ENCODE measurements at regions not wholly inside any gene's neighbourhood (a gene's known extent, or its start where the extent isn't known, plus 50 kb on each side); places are given as distances from the start of the nearest gene placed in this dataset.

GRCh38 chr20:12030470-12030869, 112.8 kb downstream of the BTBD3 start:
- ATAC-seq (ENCODE audit: insufficient read depth, low read depth) (no peak), DNase-seq (no peak)
- H3K4me3 ChIP-seq (ENCODE audit: low read depth in 1 of 2, low read length in 2 of 2): no peak overlapping the region
- no peaks in the 10 kb centered on the region for H3K4me1 ChIP-seq (ENCODE audit: insufficient read depth, low read length)
- no peaks in the 10 kb centered on the region for H3K79me2 ChIP-seq (ENCODE audit: insufficient read depth, low read length)
- H3K9ac ChIP-seq (ENCODE audit: low read depth, low read length): no peak overlapping the region
- no peaks in the 10 kb centered on the region for H3K9me3 ChIP-seq (ENCODE audit: insufficient read depth, low read length, severe bottlenecking)
- no peak overlapping the region for H2AFZ ChIP-seq (ENCODE audit: low read depth, low read length)
- H3K27ac ChIP-seq (ENCODE audit: low read length): no peak overlapping the region
- no peak overlapping the region for H3K4me2 ChIP-seq (ENCODE audit: insufficient read depth, low read length)
- no peaks in the 10 kb centered on the region for H4K20me1 ChIP-seq (ENCODE audit: insufficient read depth, low read length)
- no peaks in the 10 kb centered on the region for H3K36me3 ChIP-seq (ENCODE audit: insufficient read depth, low read length)
- no peaks in the 10 kb centered on the region for H3K27me3 ChIP-seq (ENCODE audit: insufficient read depth, low read length, poor library complexity)
- TF ChIP-seq CTCF (IDR thresholded peaks at IDR 0.05; ENCODE audit: borderline replicate concordance, extremely low read depth, low read length, poor library complexity, severe bottlenecking): no peak
- no peak for TF ChIP-seq EZH2 (IDR thresholded peaks at IDR 0.05; ENCODE audit: borderline replicate concordance, low read depth, low read length, severe bottlenecking)

GRCh38 chr20:12036142-12036541, 118.4 kb downstream of the BTBD3 start:
- H3K27me3 ChIP-seq (ENCODE audit: insufficient read depth, low read length, poor library complexity): peaks cover 3% of the 10 kb centered on the region
- ATAC-seq (ENCODE audit: insufficient read depth, low read depth) (no peak), DNase-seq (no peak)
- no peak overlapping the region for H3K9ac ChIP-seq (ENCODE audit: low read depth, low read length)
- H4K20me1 ChIP-seq (ENCODE audit: insufficient read depth, low read length): no peaks in the 10 kb centered on the region
- no peaks in the 10 kb centered on the region for H3K36me3 ChIP-seq (ENCODE audit: insufficient read depth, low read length)
- H3K4me2 ChIP-seq (ENCODE audit: insufficient read depth, low read length): no peak overlapping the region
- no peaks in the 10 kb centered on the region for H3K4me1 ChIP-seq (ENCODE audit: insufficient read depth, low read length)
- H3K9me3 ChIP-seq (ENCODE audit: insufficient read depth, low read length, severe bottlenecking): no peaks in the 10 kb centered on the region
- H2AFZ ChIP-seq (ENCODE audit: low read depth, low read length): no peak overlapping the region
- TF ChIP-seq CTCF (IDR thresholded peaks at IDR 0.05; ENCODE audit: borderline replicate concordance, extremely low read depth, low read length, poor library complexity, severe bottlenecking) (no peak), EZH2 (IDR thresholded peaks at IDR 0.05; ENCODE audit: borderline replicate concordance, low read depth, low read length, severe bottlenecking) (no peak)
- no peak overlapping the region for H3K27ac ChIP-seq (ENCODE audit: low read length)
- H3K79me2 ChIP-seq (ENCODE audit: insufficient read depth, low read length): no peaks in the 10 kb centered on the region
- H3K4me3 ChIP-seq (ENCODE audit: low read depth in 1 of 2, low read length in 2 of 2): no peak overlapping the region

- ATAC-seq (ENCODE audit: insufficient read depth, low read depth) (no peak), DNase-seq (no peak)
- H3K36me3 ChIP-seq (ENCODE audit: insufficient read depth, low read length): no peaks in the 10 kb centered on the region
- peaks cover 3% of the 10 kb centered on the region for H3K27me3 ChIP-seq (ENCODE audit: insufficient read depth, low read length, poor library complexity)
- H3K4me2 ChIP-seq (ENCODE audit: insufficient read depth, low read length): no peak overlapping the region
- H3K9me3 ChIP-seq (ENCODE audit: insufficient read depth, low read length, severe bottlenecking): no peaks in the 10 kb centered on the region
- no peak overlapping the region for H3K4me3 ChIP-seq (ENCODE audit: low read depth in 1 of 2, low read length in 2 of 2)
- H3K4me1 ChIP-seq (ENCODE audit: insufficient read depth, low read length): no peaks in the 10 kb centered on the region
- no peak overlapping the region for H3K27ac ChIP-seq (ENCODE audit: low read length)
- H2AFZ ChIP-seq (ENCODE audit: low read depth, low read length): no peak overlapping the region
- H3K9ac ChIP-seq (ENCODE audit: low read depth, low read length): no peak overlapping the region
- H4K20me1 ChIP-seq (ENCODE audit: insufficient read depth, low read length): no peaks in the 10 kb centered on the region
- no peaks in the 10 kb centered on the region for H3K79me2 ChIP-seq (ENCODE audit: insufficient read depth, low read length)
- TF ChIP-seq EZH2 (IDR thresholded peaks at IDR 0.05; ENCODE audit: borderline replicate concordance, low read depth, low read length, severe bottlenecking) (no peak), CTCF (IDR thresholded peaks at IDR 0.05; ENCODE audit: borderline replicate concordance, extremely low read depth, low read length, poor library complexity, severe bottlenecking) (no peak)
Measured at GRCh38 chr20:12037521-12037920, 119.8 kb downstream of the BTBD3 start.

GRCh38 chr20:12040261-12040660, 122.6 kb downstream of the BTBD3 start:
- Histone ChIP-seq H3K4me3 (ENCODE audit: low read depth in 1 of 2, low read length in 2 of 2) (no peak overlapping the region), H3K36me3 (ENCODE audit: insufficient read depth, low read length) (no peaks in the 10 kb centered on the region), H3K27me3 (ENCODE audit: insufficient read depth, low read length, poor library complexity) (peaks cover 3% of the 10 kb centered on the region), H3K27ac (ENCODE audit: low read length) (no peak overlapping the region), H4K20me1 (ENCODE audit: insufficient read depth, low read length) (no peaks in the 10 kb centered on the region), H3K9me3 (ENCODE audit: insufficient read depth, low read length, severe bottlenecking) (no peaks in the 10 kb centered on the region), H2AFZ (ENCODE audit: low read depth, low read length) (no peak overlapping the region), H3K4me2 (ENCODE audit: insufficient read depth, low read length) (no peak overlapping the region), H3K4me1 (ENCODE audit: insufficient read depth, low read length) (no peaks in the 10 kb centered on the region), H3K9ac (ENCODE audit: low read depth, low read length) (no peak overlapping the region), H3K79me2 (ENCODE audit: insufficient read depth, low read length) (no peaks in the 10 kb centered on the region)
- ATAC-seq (ENCODE audit: insufficient read depth, low read depth) (no peak), DNase-seq (no peak)
- TF ChIP-seq EZH2 (IDR thresholded peaks at IDR 0.05; ENCODE audit: borderline replicate concordance, low read depth, low read length, severe bottlenecking) (no peak), CTCF (IDR thresholded peaks at IDR 0.05; ENCODE audit: borderline replicate concordance, extremely low read depth, low read length, poor library complexity, severe bottlenecking) (no peak)
